ENCODE measurements at regions not wholly inside any gene's neighbourhood (a gene's known extent, or its start where the extent isn't known, plus 50 kb on each side); places are given as distances from the start of the nearest gene placed in this dataset.

- H3K4me1 ChIP-seq (ENCODE audit: control insufficient read depth in 1 of 2, low read depth in 2 of 2): peaks cover 9 to 19% of the 10 kb centered on the region in 2 donors
- H3K27ac ChIP-seq: no peak overlapping the region
- H3K36me3 ChIP-seq: no peaks in the 10 kb centered on the region
- DNase-seq (ENCODE audit: low spot score) (no peak), ATAC-seq (ENCODE audit: insufficient number of reproducible peaks, low FRiP score, low read depth) (no peak)
- H3K27me3 ChIP-seq (replicated peaks; ENCODE audit: insufficient read depth): no peaks in the 10 kb centered on the region
- TF ChIP-seq CTCF (IDR thresholded peaks at IDR 0.05): no peak
- no peaks in the 10 kb centered on the region for H3K9me3 ChIP-seq
- no peak overlapping the region for H3K4me3 ChIP-seq
Observed at GRCh38 chr1:199272628-199273086, 633.8 kb downstream of the PTPRC start.

- Histone ChIP-seq H3K36me3 (no peaks in the 10 kb centered on the region), H3K4me1 (ENCODE audit: control insufficient read depth in 1 of 2, low read depth in 2 of 2) (peaks cover 9 to 19% of the 10 kb centered on the region in 2 donors), H3K4me3 (no peak overlapping the region), H3K27me3 (replicated peaks; ENCODE audit: insufficient read depth) (no peaks in the 10 kb centered on the region), H3K9me3 (no peaks in the 10 kb centered on the region), H3K27ac (no peak overlapping the region)
- TF ChIP-seq CTCF (IDR thresholded peaks at IDR 0.05): no peak
- DNase-seq (ENCODE audit: low spot score): no peak
- ATAC-seq (ENCODE audit: insufficient number of reproducible peaks, low FRiP score, low read depth): no peak
Observed at GRCh38 chr1:199273837-199274379, 635.1 kb downstream of the PTPRC start.

- Histone ChIP-seq H3K36me3 (no peaks in the 10 kb centered on the region), H3K4me3 (no peak overlapping the region), H3K9me3 (no peaks in the 10 kb centered on the region), H3K27ac (no peak overlapping the region), H3K4me1 (ENCODE audit: control insufficient read depth in 1 of 2, low read depth in 2 of 2) (no peaks in the 10 kb centered on the region), H3K27me3 (replicated peaks; ENCODE audit: insufficient read depth) (no peaks in the 10 kb centered on the region)
- no peak for TF ChIP-seq CTCF (IDR thresholded peaks at IDR 0.05)
- DNase-seq (ENCODE audit: low spot score) (no peak), ATAC-seq (ENCODE audit: insufficient number of reproducible peaks, low FRiP score, low read depth) (no peak)
Observed at GRCh38 chr1:199279067-199279466, 640.2 kb downstream of the PTPRC start.

GRCh38 chr1:199279872-199280645 is 641.2 kb downstream of the PTPRC start:
- no peaks in the 10 kb centered on the region for H3K4me1 ChIP-seq (ENCODE audit: control insufficient read depth in 1 of 2, low read depth in 2 of 2)
- no peaks in the 10 kb centered on the region for H3K9me3 ChIP-seq
- ATAC-seq (ENCODE audit: insufficient number of reproducible peaks, low FRiP score, low read depth) (no peak), DNase-seq (ENCODE audit: low spot score) (no peak)
- TF ChIP-seq CTCF (IDR thresholded peaks at IDR 0.05): no peak
- no peak overlapping the region for H3K4me3 ChIP-seq
- H3K36me3 ChIP-seq: no peaks in the 10 kb centered on the region
- H3K27ac ChIP-seq: no peak overlapping the region
- H3K27me3 ChIP-seq (replicated peaks; ENCODE audit: insufficient read depth): no peaks in the 10 kb centered on the region

GRCh38 chr1:199282751-199283305 is 644.0 kb downstream of the PTPRC start:
- Histone ChIP-seq H3K4me1 (ENCODE audit: control insufficient read depth in 1 of 2, low read depth in 2 of 2) (no peaks in the 10 kb centered on the region), H3K36me3 (no peaks in the 10 kb centered on the region), H3K27me3 (replicated peaks; ENCODE audit: insufficient read depth) (no peaks in the 10 kb centered on the region), H3K4me3 (no peak overlapping the region), H3K27ac (no peak overlapping the region), H3K9me3 (no peaks in the 10 kb centered on the region)
- ATAC-seq (ENCODE audit: insufficient number of reproducible peaks, low FRiP score, low read depth): no peak
- no peak for DNase-seq (ENCODE audit: low spot score)
- TF ChIP-seq CTCF (IDR thresholded peaks at IDR 0.05): no peak

All from thoracic aorta (tissue), 2 donors.